ENCODE measurements at regions not wholly inside any gene's neighbourhood (a gene's known extent, or its start where the extent isn't known, plus 50 kb on each side); places are given as distances from the start of the nearest gene placed in this dataset.

GRCh38 chrX:139446832-139447231, 83.7 kb upstream of the F9 start:
- DNase-seq (ENCODE audit: low spot score) (no peak), FAIRE-seq (no peak), ATAC-seq (no peak)
- H3K4me1 ChIP-seq (ENCODE audit: insufficient read depth, low read length), result no peaks in the 10 kb centered on the region
- no peaks in the 10 kb centered on the region; the same call in 1 of the 2 replicates for H3K9me3 ChIP-seq (ENCODE audit: low read length)
- H3K4me2 ChIP-seq (ENCODE audit: low read depth, low read length), result no peak overlapping the region
- in situ Hi-C loops (cut with HindIII; ENCODE audit: extremely low pct_ligation_motif_present, low pct_unique_long_range_greater_than_20kb), result no loop called here
- H3K27ac ChIP-seq (ENCODE audit: extremely low read length, insufficient read depth, low read length), result no peak overlapping the region
- intact Hi-C loops (cut with micrococcal nuclease; ENCODE audit: unreplicated experiment), result no loop called here
- H3K27me3 ChIP-seq (ENCODE audit: control insufficient read depth in 1 of 2, insufficient read depth in 2 of 2, low read length in 2 of 2), result no peaks in the 10 kb centered on the region
- no peaks in the 10 kb centered on the region for H3K36me3 ChIP-seq (replicated peaks in 1 of 2; ENCODE audit: control insufficient read depth in 1 of 2, insufficient read depth in 2 of 2, low read length in 2 of 2)
- CTCF ChIA-PET (ENCODE audit: low intra/inter-chr PET ratio, low total read pairs), result no interaction called here
- POLR2A ChIA-PET, result no interaction called here
- no TSS peak for BruUV-seq (replicated peaks)
- no peak overlapping the region for H3K4me3 ChIP-seq (replicated peaks in 1 of 3; ENCODE audit: insufficient read depth in 1 of 3, low read depth in 2 of 3, low read length in 3 of 3)
- no peak overlapping the region for H2AFZ ChIP-seq (ENCODE audit: low read length)
- no peaks in the 10 kb centered on the region for H4K20me1 ChIP-seq (ENCODE audit: insufficient read depth, low read length)
- no peak overlapping the region for H3K9ac ChIP-seq (ENCODE audit: insufficient read depth, low read depth, low read length)
- 59% methylated on average over 2 of the region's 40 CpGs for WGBS (ENCODE audit: low lambda C conversion rate)
- no peaks in the 10 kb centered on the region for H3K79me2 ChIP-seq (ENCODE audit: insufficient read depth, low read length)
- TF ChIP-seq GZF1 (CRISPR knock-in tag; IDR thresholded peaks at IDR 0.05) (no peak), SALL2 (CRISPR knock-in tag; IDR thresholded peaks at IDR 0.05) (no peak), ZBTB14 (CRISPR knock-in tag; IDR thresholded peaks at IDR 0.05) (no peak), HOXD1 (CRISPR knock-in tag; IDR thresholded peaks at IDR 0.05) (no peak), TAF15 (IDR thresholded peaks at IDR 0.05; ENCODE audit: low read depth, low read length, poor library complexity, severe bottlenecking) (no peak), IKZF4 (CRISPR knock-in tag; IDR thresholded peaks at IDR 0.05; ENCODE audit: borderline replicate concordance, low read depth, not compliant biosample characterization) (no peak), KIAA2018 (CRISPR knock-in tag; IDR thresholded peaks at IDR 0.05; ENCODE audit: borderline replicate concordance) (no peak), ZNF260 (CRISPR knock-in tag; IDR thresholded peaks at IDR 0.05; ENCODE audit: borderline replicate concordance, low read depth) (no peak), ZNF562 (CRISPR knock-in tag; IDR thresholded peaks at IDR 0.05; ENCODE audit: borderline replicate concordance) (no peak), ZNF331 (CRISPR knock-in tag; IDR thresholded peaks at IDR 0.05) (no peak), HNF1A (IDR thresholded peaks at IDR 0.05; ENCODE audit: low read depth) (no peak), HNF1A (CRISPR knock-in tag; IDR thresholded peaks at IDR 0.05; ENCODE audit: borderline replicate concordance) (no peak)

Data from HepG2 (cell line).